ENCODE measurements at regions not wholly inside any gene's neighbourhood (a gene's known extent, or its start where the extent isn't known, plus 50 kb on each side); places are given as distances from the start of the nearest gene placed in this dataset.

- TF ChIP-seq CTCF (conservative IDR thresholded peaks at IDR 0.05 in 1 of 2, IDR thresholded peaks at IDR 0.05 in 1 of 2; ENCODE audit: extremely low read depth in 1 of 2, insufficient read depth in 1 of 2, low read depth in 1 of 2, low read length in 2 of 2) = no peak
- no peak for TF ChIP-seq EZH2 (IDR thresholded peaks at IDR 0.05; ENCODE audit: borderline replicate concordance, low read length)
Observed at GRCh38 chr11:109954534-109954933, 138.7 kb upstream of the ZC3H12C start.
